Ishikawa (cell line): ENCODE measurements at regions not wholly inside any gene's neighbourhood (a gene's known extent, or its start where the extent isn't known, plus 50 kb on each side); places are given as distances from the start of the nearest gene placed in this dataset.

ENCODE experiments used
- CEBPB ChIP-seq: IDR thresholded peaks from 2 replicates; pipeline ENCODE4 v1.6.1; 2012
- CREB1 ChIP-seq: IDR thresholded peaks from 2 replicates; pipeline ENCODE4 v1.6.1; 2012; ENCODE audit warnings: low read depth
- EGR1 ChIP-seq: IDR thresholded peaks from 2 replicates; pipeline ENCODE4 v1.6.1; 2012
- EP300 ChIP-seq: IDR thresholded peaks from 2 replicates; pipeline ENCODE4 v1.6.1; 2012; ENCODE audit warnings: borderline replicate concordance
- FOXM1 ChIP-seq: IDR thresholded peaks from 2 replicates; pipeline ENCODE4 v1.6.1; 2012; ENCODE audit warnings: low read depth, borderline replicate concordance
- NFIC ChIP-seq: IDR thresholded peaks from 2 replicates; pipeline ENCODE4 v1.6.1; 2012
- RAD21 ChIP-seq: IDR thresholded peaks from 2 replicates; pipeline ENCODE4 v1.6.1; 2012; ENCODE audit warnings: low read depth
- TAF1 ChIP-seq: IDR thresholded peaks from 2 replicates; pipeline ENCODE4 v1.6.1; 2012; ENCODE audit warnings: low read depth, mild to moderate bottlenecking
- TCF12 ChIP-seq: IDR thresholded peaks from 2 replicates; pipeline ENCODE4 v1.6.1; 2012; ENCODE audit warnings: low read depth
- TEAD4 ChIP-seq: IDR thresholded peaks from 2 replicates; pipeline ENCODE4 v1.6.1; 2012
- YY1 ChIP-seq: IDR thresholded peaks from 2 replicates; pipeline ENCODE4 v1.6.1; 2012; ENCODE audit warnings: low read depth
- ZBTB7A ChIP-seq: IDR thresholded peaks from 2 replicates; pipeline ENCODE4 v1.6.1; 2012; ENCODE audit warnings: low read depth
- TF ChIP-seq, protein P1 (sequence below): IDR thresholded peaks from 2 replicates; pipeline ENCODE4 v1.6.1; 2012
- TF ChIP-seq, protein P2 (sequence below): IDR thresholded peaks from 2 replicates; pipeline ENCODE4 v1.6.1; 2012
- TF ChIP-seq, protein P3 (sequence below): IDR thresholded peaks from 2 replicates; pipeline ENCODE4 v1.6.1; 2012; ENCODE audit warnings: low read depth, mild to moderate bottlenecking

DNA sequence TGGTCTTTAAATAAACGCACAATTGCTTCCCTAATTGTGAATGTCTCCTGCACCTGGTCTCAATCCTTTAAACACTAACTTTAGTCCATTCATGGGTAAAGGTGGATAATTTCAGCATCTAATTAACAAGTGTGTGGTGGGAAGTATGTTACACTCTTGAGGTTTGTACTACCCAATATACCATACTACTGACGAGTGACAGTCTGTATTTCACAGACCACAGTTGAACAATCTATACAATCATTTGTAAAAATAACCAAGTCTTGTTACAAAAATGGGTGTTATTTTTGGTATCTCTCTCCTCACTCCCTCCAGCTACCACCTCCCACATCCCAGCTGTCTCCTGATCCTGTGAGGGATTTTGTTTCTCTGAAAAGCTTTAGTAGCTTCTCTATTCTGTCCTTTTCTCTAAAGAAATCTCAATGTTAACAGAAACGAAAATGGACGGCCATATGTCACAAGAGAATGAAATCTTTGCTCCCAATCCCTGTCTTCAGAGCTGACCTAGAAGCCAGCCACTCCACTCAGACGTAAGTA, 62.3 kb upstream of the ZNF366 start:
- TF ChIP-seq, protein P1, sequence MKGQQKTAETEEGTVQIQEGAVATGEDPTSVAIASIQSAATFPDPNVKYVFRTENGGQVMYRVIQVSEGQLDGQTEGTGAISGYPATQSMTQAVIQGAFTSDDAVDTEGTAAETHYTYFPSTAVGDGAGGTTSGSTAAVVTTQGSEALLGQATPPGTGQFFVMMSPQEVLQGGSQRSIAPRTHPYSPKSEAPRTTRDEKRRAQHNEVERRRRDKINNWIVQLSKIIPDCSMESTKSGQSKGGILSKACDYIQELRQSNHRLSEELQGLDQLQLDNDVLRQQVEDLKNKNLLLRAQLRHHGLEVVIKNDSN: no peak
- TF ChIP-seq CREB1 (no peak), RAD21 (no peak), EP300 (no peak), EGR1 (no peak), TEAD4 (no peak)

DNA sequence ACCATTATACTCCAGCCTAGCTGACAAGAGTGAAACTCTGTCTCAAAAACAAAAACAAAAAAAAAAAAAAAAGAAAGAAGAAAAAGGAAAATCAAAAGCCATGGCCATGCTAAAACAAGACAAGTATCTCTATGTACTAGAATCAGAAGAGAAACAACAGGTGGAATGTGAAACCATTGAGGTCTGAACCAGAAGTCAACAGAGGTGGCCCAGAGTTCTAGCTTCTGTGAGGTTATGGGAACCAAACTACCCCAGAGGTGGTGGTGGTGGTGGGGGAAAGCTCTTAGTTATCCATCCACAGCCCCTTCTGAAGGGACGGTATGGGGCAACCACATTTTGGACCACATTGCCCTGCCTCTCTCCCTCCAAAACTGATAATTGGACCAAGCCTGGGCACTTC, 59.5 kb upstream of the ZNF366 start:
- TF ChIP-seq CEBPB (no peak), ZBTB7A (no peak), NFIC (no peak), FOXM1 (no peak), RAD21 (no peak), EGR1 (no peak), TAF1 (no peak), TEAD4 (no peak), TCF12 (no peak), EP300 (no peak), CREB1 (no peak), YY1 (no peak)
- TF ChIP-seq, protein P1: no peak
- TF ChIP-seq, protein P2, sequence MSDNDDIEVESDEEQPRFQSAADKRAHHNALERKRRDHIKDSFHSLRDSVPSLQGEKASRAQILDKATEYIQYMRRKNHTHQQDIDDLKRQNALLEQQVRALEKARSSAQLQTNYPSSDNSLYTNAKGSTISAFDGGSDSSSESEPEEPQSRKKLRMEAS: no peak
- TF ChIP-seq, protein P3, sequence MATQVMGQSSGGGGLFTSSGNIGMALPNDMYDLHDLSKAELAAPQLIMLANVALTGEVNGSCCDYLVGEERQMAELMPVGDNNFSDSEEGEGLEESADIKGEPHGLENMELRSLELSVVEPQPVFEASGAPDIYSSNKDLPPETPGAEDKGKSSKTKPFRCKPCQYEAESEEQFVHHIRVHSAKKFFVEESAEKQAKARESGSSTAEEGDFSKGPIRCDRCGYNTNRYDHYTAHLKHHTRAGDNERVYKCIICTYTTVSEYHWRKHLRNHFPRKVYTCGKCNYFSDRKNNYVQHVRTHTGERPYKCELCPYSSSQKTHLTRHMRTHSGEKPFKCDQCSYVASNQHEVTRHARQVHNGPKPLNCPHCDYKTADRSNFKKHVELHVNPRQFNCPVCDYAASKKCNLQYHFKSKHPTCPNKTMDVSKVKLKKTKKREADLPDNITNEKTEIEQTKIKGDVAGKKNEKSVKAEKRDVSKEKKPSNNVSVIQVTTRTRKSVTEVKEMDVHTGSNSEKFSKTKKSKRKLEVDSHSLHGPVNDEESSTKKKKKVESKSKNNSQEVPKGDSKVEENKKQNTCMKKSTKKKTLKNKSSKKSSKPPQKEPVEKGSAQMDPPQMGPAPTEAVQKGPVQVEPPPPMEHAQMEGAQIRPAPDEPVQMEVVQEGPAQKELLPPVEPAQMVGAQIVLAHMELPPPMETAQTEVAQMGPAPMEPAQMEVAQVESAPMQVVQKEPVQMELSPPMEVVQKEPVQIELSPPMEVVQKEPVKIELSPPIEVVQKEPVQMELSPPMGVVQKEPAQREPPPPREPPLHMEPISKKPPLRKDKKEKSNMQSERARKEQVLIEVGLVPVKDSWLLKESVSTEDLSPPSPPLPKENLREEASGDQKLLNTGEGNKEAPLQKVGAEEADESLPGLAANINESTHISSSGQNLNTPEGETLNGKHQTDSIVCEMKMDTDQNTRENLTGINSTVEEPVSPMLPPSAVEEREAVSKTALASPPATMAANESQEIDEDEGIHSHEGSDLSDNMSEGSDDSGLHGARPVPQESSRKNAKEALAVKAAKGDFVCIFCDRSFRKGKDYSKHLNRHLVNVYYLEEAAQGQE: no peak

DNA sequence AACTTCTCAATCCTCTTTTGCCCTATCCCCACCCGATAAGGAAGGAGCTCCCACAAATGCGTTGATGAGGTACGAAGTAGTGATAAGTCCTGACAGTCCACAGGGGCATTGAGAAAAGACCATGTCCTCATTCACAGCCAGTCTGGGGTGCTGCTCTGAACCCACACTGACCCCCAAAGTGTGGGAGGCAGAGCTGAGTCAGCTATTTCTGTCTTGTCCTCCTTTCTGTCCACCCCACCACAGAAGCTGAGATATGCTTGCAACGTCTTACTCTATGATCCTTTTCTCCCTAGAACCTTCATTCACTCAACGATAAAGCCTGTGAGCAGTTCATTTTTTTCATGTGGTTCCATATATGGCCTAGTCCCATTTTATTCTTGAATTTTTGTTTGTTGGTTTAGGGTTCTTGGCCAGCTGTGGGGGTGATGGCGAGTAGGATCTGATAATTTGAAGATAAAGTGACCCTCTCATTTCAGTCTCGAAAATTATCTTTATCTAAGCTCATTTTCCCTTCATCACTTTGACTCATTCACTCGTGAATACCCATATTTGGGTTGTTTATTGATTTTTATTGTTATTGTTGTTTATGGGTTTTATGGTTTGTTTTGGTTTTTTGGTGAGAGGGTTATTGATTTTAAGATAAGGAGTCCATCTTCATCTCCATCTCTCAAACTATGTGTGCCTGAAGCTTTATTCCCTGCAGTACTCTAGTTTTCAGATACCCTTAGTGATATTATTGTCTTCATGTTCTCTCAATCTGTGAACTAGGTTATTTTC, 58.5 kb upstream of the ZNF366 start:
- TF ChIP-seq YY1 (no peak), EGR1 (no peak), EP300 (no peak), FOXM1 (no peak), CREB1 (no peak), NFIC (no peak), RAD21 (no peak), TAF1 (no peak), TCF12 (no peak), ZBTB7A (no peak)

DNA sequence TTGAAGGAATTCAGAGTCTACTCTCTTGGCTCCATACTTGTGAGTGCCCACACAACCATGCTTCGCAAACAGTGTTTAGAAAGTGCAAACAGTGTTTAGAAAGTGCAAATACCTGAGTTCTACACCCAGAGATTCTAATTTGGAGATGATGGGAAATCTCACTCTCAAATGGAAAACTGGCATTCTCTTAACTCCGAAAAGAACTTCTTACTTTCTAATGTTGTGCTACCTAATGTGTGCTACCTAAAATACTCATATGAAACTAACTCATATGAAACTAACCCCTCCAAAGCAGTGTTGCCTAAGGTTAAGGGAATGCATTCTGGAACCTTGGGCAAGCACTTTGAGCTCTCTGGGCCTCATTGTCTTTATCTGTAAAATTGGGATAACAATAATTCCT, 55.5 kb upstream of the ZNF366 start:
- no peak for TF ChIP-seq TAF1
- no peak for TF ChIP-seq NFIC
- no peak for TF ChIP-seq ZBTB7A
- TF ChIP-seq RAD21: no peak
- no peak for TF ChIP-seq TEAD4
- TF ChIP-seq TCF12: no peak
- TF ChIP-seq EGR1: no peak
- TF ChIP-seq YY1: no peak
- TF ChIP-seq, protein P1: no peak
- TF ChIP-seq, protein P3: no peak
- no peak for TF ChIP-seq CEBPB
- TF ChIP-seq CREB1: no peak
- TF ChIP-seq, protein P2: no peak
- TF ChIP-seq EP300: no peak
- no peak for TF ChIP-seq FOXM1

DNA sequence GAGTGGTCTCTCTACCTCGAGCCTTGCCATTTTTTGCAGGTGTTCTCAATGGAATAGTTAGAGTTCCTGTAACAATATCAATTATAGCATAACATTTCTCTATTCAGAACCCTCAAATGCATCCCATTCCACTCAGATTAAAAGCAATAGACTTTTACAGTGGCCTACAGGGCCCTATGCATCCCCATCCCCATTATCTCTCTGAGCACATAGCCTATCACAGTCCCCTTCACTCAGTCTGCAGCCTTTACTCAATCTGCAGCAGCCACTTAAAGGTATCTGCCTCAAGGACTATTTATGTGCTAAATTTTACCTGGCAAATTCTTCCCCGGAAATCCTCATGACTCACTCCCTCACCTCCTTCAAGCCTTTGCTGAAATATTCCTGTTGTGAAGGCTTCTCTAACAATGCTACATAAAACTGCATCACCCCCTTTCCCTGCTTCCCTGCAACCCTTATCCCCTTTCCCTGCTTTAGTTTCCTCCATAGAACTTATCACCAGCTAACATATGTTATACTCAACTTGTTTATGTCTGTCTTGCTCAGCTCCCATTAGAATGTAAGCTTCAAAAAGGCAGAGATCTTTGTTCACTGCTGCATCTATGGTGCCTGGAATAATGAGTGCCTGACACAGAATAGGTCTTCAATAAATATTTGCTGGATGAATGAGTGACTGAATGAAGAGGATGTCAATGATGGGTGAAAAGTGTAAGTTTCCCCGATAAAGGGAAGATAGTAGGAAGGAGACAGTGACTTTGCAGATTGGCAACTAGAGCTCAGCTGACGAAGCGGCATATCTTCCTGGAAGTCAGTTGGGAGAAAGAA, 54.1 kb upstream of the ZNF366 start:
- TF ChIP-seq YY1 (no peak), RAD21 (no peak)
- TF ChIP-seq, protein P3: no peak
